Stimulated activated CD4-positive, alpha-beta T cell treated with anti-CD3 and anti-CD28 coated beads, Interleukin-1b, Interleukin-23, amount 100 ng/mL, for 48 hours (primary cell): ENCODE measurements at regions not wholly inside any gene's neighbourhood (a gene's known extent, or its start where the extent isn't known, plus 50 kb on each side); places are given as distances from the start of the nearest gene placed in this dataset.
"Not testable (repeated sequence)": the region's sequence is repeated elsewhere in the genome, so short reads cannot be mapped to it uniquely, and the experiment has no call there.

Experiments used
- DNase-seq: peaks from one replicate; pipeline ENCODE4 v3.0.0-alpha.2; 2020

- DNase-seq: not testable (repeated sequence)
These were observed 139.3 kb downstream of the LAT start for GRCh38 chr16:29124162-29124561.

- not testable (repeated sequence) for DNase-seq
These were observed 135.8 kb downstream of the LAT start for GRCh38 chr16:29120680-29121079.

- DNase-seq: peak; percentile 35
These were observed 133.6 kb downstream of the LAT start for GRCh38 chr16:29118301-29118957.

GRCh38 chr16:29117631-29118030 lies 132.8 kb downstream of the LAT start:
- no peak for DNase-seq

- no peak for DNase-seq
These were observed 132.1 kb downstream of the LAT start for GRCh38 chr16:29116980-29117379.

GRCh38 chr16:29116207-29116606 lies 131.4 kb downstream of the LAT start:
- not testable (repeated sequence) for DNase-seq

- DNase-seq: not testable (repeated sequence)
These were observed 130.9 kb downstream of the LAT start for GRCh38 chr16:29115802-29116141.

- peak; percentile 55 for DNase-seq
These were observed 130.3 kb downstream of the LAT start for GRCh38 chr16:29114989-29115801.

GRCh38 chr16:29114574-29114973 lies 129.7 kb downstream of the LAT start:
- no peak for DNase-seq

- not testable (repeated sequence) for DNase-seq
These were observed 128.6 kb downstream of the LAT start for GRCh38 chr16:29113446-29113845.

GRCh38 chr16:29112755-29113347 lies 128.0 kb downstream of the LAT start:
- no peak for DNase-seq

- DNase-seq: not testable (repeated sequence)
These were observed 127.2 kb downstream of the LAT start for GRCh38 chr16:29111901-29112680.

- DNase-seq: no peak
These were observed 126.6 kb downstream of the LAT start for GRCh38 chr16:29111421-29111820.

- not testable (repeated sequence) for DNase-seq
These were observed 123.8 kb downstream of the LAT start for GRCh38 chr16:29108625-29109169.

GRCh38 chr16:29107299-29107698 lies 122.4 kb downstream of the LAT start:
- no peak for DNase-seq

- not testable (repeated sequence) for DNase-seq
These were observed 121.5 kb downstream of the LAT start for GRCh38 chr16:29106259-29106908.

GRCh38 chr16:29104600-29104999 lies 119.7 kb downstream of the LAT start:
- not testable (repeated sequence) for DNase-seq

- not testable (repeated sequence) for DNase-seq
These were observed 113.1 kb downstream of the LAT start for GRCh38 chr16:29097965-29098364.

- DNase-seq: not testable (repeated sequence)
These were observed 110.1 kb downstream of the LAT start for GRCh38 chr16:29094729-29095624.

- DNase-seq: not testable (repeated sequence)
These were observed 109.5 kb downstream of the LAT start for GRCh38 chr16:29094325-29094724.

GRCh38 chr16:29089679-29090078 lies 104.8 kb downstream of the LAT start:
- DNase-seq: not testable (repeated sequence)
